COLO668 (cell line): ENCODE measurements at regions not wholly inside any gene's neighbourhood (a gene's known extent, or its start where the extent isn't known, plus 50 kb on each side); places are given as distances from the start of the nearest gene placed in this dataset.
"Not testable (repeated sequence)": the region's sequence is repeated elsewhere in the genome, so short reads cannot be mapped to it uniquely, and the experiment has no call there.

Experiments
- DNase-seq: peaks from one replicate; lab custom pipeline; 2025; ENCODE audit not compliant: unreplicated experiment; lab: John Stamatoyannopoulos, UW

DNA sequence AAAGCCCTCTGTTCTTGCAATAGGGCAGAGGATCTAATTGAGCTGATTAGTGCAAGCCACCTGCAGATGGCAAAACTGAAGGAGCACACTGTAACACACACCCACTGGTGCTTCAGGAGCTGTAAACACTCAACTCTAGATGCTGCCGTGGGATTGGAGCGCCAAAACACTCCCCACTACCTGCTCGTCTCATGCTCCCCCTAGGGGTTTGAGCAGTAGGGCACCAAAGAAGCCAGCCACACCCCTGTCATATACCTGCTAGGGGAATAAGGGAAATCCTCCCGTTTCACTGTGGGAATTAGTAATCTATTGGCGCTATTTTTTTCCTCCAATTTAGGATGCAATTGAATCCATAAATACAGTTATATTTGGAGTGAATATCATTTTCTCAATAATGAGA lies 360.2 kb downstream of the GLUD2 start:
- DNase-seq, result no peak

DNA sequence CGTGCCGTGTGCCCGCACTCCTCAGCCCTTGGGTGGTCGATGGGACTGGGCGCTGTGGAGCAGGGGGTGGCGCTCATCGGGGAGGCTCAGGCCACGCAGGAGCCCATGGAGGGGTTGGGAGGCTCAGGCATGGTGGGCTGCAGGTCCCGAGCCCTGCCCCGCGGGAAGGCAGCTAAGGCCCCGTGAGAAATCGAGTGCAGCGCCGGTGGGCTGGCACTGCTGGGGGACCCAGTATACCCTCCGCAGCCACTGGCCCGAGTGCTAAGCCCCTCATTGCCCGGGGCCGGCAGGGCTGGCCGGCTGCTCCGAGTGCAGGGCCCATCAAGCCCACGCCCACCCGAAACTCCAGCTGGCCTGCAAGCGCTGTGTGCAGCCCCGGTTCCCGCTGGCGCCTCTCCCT lies 384.1 kb downstream of the GLUD2 start:
- DNase-seq, result not testable (repeated sequence)

DNA sequence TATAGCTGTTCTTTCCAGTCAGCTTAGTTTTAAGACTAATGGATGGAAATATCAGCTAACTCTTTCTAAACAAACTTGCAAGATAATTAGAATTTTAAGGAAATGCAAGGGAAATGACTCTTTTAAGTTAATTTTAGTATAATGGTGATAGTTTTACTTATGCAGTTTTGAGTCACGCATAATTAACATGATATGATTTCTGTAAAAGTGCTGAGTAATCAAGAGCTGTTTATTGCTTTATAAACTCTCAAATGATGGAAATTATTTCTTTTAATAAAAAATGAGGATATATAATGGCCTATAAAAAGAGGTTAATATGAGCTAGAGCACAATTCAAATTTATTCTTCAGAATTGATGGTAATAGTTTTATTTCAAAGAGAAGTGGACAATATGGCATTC lies 385.9 kb downstream of the GLUD2 start:
- DNase-seq, result no peak

DNA sequence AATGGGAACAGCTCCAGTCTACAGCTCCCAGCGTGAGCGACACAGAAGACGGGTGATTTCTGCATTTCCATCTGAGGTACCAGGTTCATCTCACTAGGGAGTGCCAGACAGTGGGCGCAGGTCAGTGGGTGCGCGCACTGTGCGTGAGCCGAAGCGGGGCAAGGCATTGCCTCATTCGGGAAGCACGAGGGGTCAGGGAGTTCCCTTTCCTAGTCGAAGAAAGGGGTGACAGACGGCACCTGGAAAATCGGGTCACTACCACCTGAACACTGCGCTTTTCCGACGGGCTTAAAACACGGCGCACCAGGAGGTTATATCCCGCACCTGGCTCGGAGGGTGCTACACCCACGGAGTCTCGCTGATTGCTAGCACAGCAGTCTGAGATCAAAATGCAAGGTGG lies 390.3 kb downstream of the GLUD2 start:
- DNase-seq, result not testable (repeated sequence)

DNA sequence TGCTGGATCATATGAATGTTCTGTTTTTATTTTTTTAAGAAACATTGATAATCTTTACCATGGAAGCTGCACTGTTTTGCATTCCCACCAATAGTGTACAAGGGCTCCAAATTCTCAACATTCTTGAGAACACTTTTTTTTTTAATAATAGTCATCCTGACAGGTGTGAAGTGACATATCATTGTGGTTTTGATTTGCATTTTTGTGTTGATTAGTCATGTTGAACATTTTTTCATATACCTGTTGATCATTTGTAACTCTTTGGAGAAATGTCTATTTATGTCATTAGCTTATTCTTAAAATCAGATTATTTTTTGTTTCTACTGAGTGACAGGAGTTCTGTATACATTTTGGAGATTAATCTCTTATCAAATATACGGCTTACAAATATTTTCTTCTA lies 408.5 kb downstream of the GLUD2 start:
- DNase-seq, result no peak

DNA sequence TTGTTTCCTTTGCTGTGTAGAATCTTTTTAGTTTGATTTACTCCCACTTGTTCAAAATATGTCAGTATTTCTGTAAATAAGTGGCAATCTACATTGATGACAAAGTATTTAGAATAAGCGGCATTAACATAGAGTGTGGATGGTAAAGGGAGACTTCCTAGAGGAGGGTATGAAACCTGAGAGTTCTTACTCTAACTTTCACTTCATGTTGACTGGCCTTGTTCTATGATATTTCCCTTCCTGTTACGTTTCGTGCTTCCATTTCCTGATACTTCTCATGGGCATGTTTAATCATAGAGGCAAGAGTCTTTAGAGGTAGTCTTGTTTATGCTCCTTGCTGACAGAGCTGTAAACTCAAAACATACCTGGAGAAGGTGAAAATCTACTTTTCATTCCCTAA lies 408.9 kb downstream of the GLUD2 start:
- DNase-seq, result no peak

DNA sequence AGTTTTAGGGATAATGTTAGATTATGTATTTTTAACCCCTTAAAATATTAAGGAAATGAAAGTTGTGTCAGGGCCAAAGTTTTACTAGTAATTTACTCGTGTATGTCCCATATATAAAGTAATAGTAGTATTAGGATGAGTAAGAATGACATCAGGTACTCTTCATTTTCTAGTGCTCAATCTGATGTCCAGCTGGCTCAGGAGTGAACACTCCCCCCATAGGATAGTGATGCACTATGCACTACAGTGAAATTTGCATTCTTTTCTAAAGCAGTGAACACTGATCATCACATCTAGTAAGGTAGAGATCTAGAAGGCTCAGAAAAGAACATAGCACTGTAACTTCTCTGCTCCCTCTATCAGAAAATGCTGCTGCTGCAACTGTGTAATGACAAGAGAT lies 409.7 kb downstream of the GLUD2 start:
- DNase-seq, result no peak

DNA sequence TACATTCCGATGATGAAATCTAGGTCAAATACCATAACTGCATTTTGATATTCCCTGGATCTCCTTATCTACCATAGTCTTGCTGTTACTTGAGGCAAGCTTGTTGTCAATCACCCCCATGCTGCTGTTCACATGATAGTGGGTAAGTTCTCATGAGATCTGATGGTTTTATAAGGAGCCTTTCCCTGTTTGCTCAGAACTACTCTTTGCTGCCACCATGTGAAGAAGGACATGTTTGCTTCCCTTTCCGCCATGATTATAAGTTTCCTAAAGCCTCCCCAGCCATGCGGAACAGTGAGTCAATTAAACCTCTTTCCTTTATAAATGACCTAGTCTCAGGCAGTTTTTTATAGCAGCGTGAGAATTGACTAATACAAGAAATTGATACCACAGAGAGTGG lies 432.0 kb downstream of the GLUD2 start:
- DNase-seq, result no peak

DNA sequence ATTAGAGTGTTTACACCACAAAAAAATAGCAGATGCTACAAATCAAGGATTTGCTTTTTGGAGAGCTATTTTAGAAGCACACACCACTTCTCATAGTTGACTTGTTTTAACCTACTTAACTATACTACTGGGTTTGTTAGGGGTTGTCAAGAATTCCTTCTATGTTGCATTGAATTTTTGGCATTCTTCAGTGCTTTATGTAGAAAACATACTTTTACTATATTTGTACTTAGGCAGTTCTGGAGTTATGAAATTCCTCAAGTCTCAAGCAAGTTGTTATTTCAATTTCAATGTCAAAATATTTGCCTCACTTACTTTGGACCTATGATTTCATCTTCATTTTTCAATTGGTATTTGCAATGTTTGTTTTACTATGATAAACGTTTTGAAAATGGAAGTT lies 449.6 kb downstream of the GLUD2 start:
- DNase-seq, result no peak

DNA sequence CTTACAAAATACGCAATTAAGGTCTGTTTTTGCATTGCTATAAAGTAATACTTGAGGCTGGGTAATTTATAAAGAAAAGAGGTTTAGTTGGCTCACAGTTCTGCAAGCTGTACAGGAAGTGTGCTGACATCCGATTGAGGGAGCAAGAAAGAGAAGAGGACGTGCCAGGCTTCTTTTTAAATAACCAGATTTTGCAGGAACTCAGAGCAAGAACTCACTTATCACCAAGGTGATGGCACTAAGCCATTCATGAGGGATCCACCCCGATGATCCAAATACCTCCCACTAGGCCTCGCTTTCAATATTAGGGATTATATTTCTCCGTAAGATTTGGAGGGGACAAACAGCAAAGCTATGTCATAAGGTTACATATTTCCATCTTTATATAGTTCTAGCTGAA lies 456.7 kb downstream of the GLUD2 start:
- DNase-seq, result no peak

DNA sequence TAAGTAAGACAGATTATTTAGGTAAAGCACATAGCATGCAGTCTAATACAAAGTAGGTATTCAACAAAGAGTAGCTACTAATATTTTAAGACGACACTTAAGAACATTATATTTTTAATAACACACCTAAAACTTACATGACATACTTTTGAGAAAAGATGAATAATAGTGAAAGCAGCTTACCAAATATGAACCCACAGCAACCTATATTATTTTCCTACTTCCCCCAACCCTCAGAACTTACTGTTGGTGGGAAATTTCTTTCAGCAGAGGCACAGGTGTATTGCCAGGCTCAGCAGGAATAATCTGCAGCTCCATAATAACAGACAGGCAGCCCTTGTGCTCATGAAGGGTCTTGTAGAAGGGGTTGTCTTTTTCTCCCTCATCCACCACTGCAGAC lies 498.9 kb downstream of the GLUD2 start:
- DNase-seq, result no peak

DNA sequence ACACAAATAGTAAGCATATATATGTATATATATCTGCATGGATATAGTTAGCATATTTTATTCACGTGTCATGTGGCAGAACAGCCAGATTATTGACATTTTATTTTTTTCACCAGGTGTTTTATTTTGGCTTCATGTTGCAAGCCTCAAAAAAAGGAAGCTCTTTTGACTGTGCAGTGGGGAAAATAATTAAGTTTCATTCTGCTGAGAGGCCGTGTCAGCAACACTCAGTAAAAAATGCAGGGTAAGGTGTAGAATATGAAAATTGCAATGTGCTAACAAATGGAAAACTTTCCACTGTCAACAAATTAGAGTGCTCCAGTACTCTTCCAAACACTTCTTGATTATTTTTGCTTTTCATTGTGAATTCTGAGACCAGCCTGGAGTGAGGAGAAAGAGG lies 511.5 kb downstream of the GLUD2 start:
- DNase-seq, result no peak

DNA sequence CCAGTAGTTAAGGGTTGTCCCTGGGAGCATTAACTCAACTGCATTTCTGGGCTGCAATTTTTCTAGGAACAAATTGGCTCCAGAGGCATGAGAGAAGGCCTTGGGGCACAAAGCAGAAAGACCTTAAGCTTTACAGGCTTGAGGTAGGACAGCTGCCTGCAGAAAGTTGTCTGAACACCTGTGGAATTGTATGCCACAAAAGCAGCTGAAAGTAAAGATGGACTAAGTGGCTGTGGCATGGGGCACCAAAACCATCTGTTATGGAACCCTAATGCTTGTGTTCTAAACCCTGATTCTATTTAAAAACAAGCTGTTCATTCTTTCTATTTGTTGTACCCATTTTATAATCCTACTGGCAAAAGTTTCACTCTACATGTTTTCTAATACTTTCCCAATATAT lies 515.2 kb downstream of the GLUD2 start:
- no peak for DNase-seq

DNA sequence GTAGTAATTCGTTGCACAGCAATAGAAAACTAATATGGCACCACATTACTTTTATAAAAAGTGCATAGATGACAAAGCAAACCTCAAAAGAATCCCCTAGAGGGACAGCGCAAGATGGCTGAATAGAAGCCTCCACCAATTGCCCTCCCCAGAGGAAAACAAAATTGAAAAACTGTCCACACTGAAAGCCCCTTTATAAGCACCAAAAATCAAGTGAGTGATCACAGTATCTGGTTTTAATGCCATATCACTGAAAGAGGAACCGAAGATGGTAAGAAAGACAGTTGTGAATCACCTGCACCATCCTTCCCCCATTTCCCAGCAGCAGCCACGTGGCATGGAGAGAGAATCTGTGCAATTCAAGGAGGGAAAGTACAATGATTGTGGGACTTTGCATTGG lies 522.2 kb downstream of the GLUD2 start:
- DNase-seq, result no peak

DNA sequence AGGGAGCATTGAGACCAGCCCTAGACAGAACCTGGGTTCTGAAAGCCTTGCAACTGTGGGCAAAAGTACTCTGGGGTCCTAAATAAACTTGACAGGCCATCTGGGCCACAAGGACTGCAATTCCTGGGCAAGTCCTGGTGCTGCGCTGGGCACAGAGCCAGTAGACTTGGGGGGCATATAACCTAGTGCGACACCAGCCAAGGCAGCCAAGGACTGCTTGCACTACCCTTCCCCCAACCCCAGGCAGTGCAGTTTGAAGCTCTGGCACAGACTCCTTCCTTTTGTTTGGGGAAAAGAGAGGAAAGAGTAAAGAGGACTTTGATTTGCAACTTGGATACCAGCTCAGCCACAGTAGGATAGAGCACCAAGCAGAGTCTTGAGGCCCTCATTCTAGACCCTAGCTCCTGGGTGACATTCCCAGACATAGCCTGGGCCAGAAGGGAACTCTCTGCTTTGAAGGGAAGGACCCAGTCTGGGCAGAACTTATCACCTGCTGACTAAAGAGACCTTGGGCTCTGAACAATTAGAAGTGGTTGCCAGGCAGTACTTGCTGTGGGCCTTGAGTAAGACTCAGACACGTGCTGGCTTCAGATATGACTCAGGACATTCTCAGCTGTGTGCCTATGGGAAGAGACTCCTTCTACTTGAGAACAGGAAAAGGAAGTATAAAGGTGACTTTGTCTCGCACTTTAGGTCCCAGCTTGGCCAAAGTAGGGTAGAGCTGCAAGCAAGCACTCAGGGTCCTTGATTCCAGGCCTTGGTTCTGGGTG lies 522.8 kb downstream of the GLUD2 start:
- DNase-seq, result no peak

DNA sequence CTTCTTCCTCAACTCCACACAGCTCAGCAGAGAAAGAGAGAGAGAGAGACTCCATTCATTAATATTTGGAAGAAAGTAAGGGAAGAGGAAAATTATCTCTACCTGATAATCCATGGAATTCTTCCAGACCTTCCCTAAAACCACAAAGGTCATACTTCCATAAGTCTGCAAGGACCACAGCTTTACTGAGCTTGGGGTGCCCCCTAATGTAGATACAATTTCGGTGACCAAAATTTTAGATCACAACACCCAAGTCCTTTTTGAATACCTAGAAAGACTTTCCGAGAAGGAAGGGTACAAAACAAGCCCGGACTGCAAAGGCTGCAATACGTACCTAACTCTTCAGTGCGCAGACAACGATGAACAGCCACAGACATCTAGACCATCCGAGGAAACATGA lies 523.9 kb downstream of the GLUD2 start:
- no peak for DNase-seq

DNA sequence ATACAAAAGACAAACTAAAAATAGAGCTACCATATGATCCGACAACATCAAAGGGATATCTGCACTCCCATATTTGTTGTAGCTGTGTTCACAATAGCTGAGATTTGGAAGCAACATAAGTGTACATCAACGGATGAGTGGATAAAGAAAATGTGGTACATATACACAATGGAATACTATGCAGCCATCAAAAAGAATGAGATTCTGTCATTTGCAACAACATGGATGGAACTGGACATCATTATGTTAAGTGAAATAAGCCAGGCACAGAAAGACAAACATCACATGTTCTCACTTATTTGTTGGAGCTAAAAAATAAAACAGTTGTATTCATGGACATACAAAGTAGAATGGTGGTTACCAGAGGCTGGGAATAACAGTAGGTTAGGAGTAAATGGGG lies 527.0 kb downstream of the GLUD2 start:
- DNase-seq, result not testable (repeated sequence)

DNA sequence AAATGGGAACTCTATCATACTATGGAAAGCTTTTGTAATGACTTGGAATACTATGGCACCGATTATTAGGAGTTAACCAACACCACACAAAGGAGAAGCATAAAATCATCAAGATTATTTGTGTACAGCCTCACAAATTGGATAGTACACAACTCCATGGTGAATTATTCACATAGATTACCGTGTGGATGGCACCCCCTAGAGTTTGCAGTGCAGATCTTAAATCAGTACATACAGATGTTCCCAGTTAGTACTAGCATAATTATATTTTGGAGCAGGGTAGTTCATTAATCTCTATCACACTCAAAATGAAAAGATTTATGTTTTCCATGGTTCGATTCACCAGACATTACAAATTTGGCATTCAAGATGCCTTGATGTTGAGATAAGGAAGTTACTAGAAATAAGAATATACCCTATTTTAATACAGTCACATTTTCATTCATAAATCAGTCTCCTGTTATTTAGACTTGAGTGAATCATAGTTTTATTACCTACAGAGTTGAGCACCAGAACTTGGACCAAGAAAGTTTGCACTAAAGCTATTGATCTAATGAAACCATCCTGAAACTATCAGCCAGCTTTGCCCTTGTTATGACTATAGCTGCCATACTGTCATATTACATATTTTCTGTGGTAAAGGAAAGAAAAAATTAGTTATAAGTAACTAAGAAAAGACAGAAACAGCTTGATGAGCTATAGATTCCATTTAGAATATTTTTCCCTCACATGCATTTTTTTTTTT lies 531.8 kb downstream of the GLUD2 start:
- peak; percentile 0 for DNase-seq

DNA sequence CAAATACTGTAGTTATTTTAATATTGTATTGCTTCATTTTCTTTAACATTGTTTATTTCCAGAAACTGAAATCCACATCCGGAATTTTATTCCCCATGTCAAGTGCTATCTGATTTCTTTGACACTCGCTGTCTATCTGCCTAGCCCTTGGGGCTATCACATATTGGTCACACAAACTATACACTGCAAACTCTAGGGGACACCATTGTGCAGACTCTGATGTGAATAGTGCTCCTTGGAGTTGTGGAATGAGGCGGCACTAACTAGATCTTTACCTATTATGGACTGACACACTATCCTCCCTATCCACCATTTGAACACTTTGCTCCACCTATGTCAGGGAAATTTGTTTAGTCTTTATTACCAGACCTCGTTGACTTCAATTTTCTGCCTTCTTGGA lies 534.5 kb downstream of the GLUD2 start:
- DNase-seq, result peak; percentile 0

DNA sequence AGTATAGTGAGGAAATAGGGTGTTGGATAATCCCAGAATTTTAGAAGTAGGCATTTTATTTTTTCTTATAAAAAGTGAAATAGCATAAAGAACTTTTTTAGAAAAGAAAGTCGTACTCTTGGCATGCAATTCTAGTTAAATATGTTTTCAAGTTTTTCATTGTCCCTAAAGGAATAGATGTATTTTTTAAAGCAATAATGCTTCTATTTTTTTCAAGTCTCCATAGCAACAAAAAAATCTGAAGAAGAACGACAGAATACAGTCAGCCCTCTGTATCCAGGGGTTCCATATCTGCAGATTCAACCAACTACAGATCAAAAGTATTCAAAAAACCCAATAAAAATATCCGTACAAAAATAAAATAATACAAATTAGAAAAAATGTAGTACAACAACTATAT lies 538.2 kb downstream of the GLUD2 start:
- no peak for DNase-seq

DNA sequence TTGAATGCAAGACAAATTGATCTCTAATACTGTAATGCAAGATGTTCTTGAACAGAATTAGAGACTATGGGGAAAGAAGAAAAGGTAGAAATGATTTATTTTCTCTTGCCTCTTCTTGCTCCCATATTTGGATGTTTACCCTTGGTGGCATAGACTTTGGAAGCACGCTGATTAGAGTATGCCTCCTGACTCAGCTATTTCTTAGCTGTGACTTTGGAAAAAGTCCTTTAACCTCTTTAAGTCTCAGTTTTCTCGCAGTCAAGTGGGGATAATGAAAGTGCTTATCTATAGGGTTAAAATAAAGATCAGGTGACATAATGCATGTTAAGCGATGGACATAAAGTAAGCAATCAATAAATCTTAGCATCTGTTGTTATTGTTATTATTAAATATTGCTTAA lies 545.5 kb downstream of the GLUD2 start:
- DNase-seq, result no peak

DNA sequence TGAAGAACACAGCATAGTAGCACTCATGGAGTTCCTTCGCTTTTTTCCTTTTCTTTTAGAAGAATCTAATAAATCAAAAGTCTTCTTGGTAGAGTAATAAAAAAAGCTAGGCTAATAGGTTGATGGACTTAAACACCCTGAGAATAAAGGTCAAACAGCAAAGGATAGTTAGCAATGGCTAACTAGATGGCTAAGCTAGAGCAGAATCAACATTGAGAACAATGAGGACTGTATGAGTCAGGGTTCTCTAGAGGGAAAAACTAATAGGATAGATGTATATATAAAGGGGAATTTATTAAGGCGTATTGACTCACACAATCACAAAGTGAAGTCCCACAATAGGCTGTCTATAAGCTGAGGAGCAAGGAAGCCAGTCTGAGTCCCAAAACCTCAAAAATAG lies 550.9 kb downstream of the GLUD2 start:
- no peak for DNase-seq

DNA sequence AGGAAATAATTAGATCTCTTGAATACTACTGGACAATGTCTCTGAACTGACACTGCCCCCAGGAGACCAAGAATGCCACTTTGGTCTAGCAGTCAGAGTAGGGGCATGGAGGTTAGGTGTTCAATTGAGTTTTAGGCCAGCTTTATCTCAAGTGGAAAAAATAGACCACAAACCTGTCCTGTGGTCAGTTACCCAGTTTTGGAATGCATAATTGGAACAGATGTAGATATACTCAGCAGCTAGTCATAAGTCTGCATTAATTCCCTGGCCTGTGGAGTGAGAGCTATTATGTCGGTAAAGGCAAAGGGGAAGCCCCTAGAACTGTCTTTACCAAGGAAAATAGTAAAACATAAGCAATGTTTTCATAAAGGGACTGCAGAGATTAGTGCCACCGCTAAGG lies 587.7 kb downstream of the GLUD2 start:
- DNase-seq, result no peak
